ENCODE measurements at regions not wholly inside any gene's neighbourhood (a gene's known extent, or its start where the extent isn't known, plus 50 kb on each side); places are given as distances from the start of the nearest gene placed in this dataset.

DNA sequence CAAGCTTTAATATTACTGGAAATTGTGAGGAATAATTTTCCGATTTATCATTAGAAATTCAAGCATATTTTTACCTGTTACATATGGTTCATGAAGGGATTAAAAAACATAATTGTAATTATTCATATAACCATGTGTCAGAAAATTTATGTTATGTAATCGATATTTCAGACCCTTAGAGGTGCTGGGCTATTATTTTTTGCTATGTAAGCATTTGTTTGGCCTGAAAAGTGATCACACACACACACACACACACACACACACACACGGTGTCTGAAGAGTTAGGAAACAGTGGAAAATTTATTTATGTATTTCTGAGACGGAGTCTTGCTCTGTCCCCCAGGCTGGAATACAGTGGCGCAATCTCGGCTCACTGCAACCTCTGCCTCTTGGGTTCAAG lies 375.5 kb downstream of the PTH2R start:
- Histone ChIP-seq H3K9me3 (ENCODE audit: control insufficient read depth, low read depth, low read length) (no peaks in the 10 kb centered on the region), H2BK15ac (ENCODE audit: low read depth, low read length) (no peak overlapping the region), H3K79me1 (ENCODE audit: insufficient read depth, low read depth, low read length, poor library complexity, severe bottlenecking) (no peaks in the 10 kb centered on the region), H2AK5ac (ENCODE audit: insufficient read length, low read length) (no peak overlapping the region), H3K4ac (ENCODE audit: low read depth, low read length) (no peak overlapping the region), H3K9ac (ENCODE audit: extremely low read depth, insufficient read length, low read length) (no peak overlapping the region), H2BK5ac (ENCODE audit: insufficient read length, low read length) (no peak overlapping the region), H4K8ac (replicated peaks; ENCODE audit: insufficient read length, low read depth, low read length) (no peak overlapping the region), H2BK12ac (ENCODE audit: insufficient read length, low read depth, low read length) (no peak overlapping the region), H3K27ac (ENCODE audit: insufficient read length, low read depth, low read length) (no peak overlapping the region), H4K91ac (ENCODE audit: insufficient read length, low read depth, low read length) (no peak overlapping the region), H2AFZ (ENCODE audit: low read length) (no peak overlapping the region), H4K20me1 (ENCODE audit: control insufficient read depth, insufficient read depth, insufficient read length) (no peaks in the 10 kb centered on the region), H3K18ac (ENCODE audit: insufficient read length, low read depth, low read length) (no peak overlapping the region), H3T11ph (ENCODE audit: low read length) (no peak overlapping the region), H3K27me3 (ENCODE audit: insufficient read depth, low read length) (no peaks in the 10 kb centered on the region), H2BK120ac (ENCODE audit: low read depth, low read length, poor library complexity, severe bottlenecking) (no peak overlapping the region), H3K56ac (ENCODE audit: insufficient read length, low read depth, low read length) (no peak overlapping the region), H3K4me1 (ENCODE audit: insufficient read depth, low read length) (no peaks in the 10 kb centered on the region), H2BK20ac (ENCODE audit: low read depth, low read length, poor library complexity, severe bottlenecking) (no peak overlapping the region), H3K79me2 (ENCODE audit: insufficient read depth, low read length) (no peaks in the 10 kb centered on the region), H3K4me2 (ENCODE audit: insufficient read depth, insufficient read length, low read length) (no peak overlapping the region), H3K23ac (ENCODE audit: insufficient read length, low read depth, low read length) (no peak overlapping the region), H3K23me2 (ENCODE audit: insufficient read length, low read depth, low read length, poor library complexity, severe bottlenecking) (no peaks in the 10 kb centered on the region), H4K5ac (ENCODE audit: insufficient read length, low read depth, low read length) (no peak overlapping the region), H3K14ac (ENCODE audit: insufficient read depth, low read length) (no peak overlapping the region)
- no peaks in the 10 kb centered on the region for H3K4me1 Mint-ChIP-seq
- TF ChIP-seq, protein P1, sequence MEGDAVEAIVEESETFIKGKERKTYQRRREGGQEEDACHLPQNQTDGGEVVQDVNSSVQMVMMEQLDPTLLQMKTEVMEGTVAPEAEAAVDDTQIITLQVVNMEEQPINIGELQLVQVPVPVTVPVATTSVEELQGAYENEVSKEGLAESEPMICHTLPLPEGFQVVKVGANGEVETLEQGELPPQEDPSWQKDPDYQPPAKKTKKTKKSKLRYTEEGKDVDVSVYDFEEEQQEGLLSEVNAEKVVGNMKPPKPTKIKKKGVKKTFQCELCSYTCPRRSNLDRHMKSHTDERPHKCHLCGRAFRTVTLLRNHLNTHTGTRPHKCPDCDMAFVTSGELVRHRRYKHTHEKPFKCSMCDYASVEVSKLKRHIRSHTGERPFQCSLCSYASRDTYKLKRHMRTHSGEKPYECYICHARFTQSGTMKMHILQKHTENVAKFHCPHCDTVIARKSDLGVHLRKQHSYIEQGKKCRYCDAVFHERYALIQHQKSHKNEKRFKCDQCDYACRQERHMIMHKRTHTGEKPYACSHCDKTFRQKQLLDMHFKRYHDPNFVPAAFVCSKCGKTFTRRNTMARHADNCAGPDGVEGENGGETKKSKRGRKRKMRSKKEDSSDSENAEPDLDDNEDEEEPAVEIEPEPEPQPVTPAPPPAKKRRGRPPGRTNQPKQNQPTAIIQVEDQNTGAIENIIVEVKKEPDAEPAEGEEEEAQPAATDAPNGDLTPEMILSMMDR (conservative IDR thresholded peaks at IDR 0.05), result no peak
- no peaks in the 10 kb centered on the region for H3K27me3 Mint-ChIP-seq (ENCODE audit: low read depth)
- no CpG with 5 or more reads among the region's 6 CpGs for WGBS (ENCODE audit: extremely low coverage, insufficient read length, low lambda C conversion rate)
- no peak for DNase-seq
- peaks cover 19 to 20% of the 10 kb centered on the region in 2 experiments for H3K9me3 Mint-ChIP-seq
- peaks cover 13 to 20% (median 15%) of the 10 kb centered on the region in 3 experiments for H3K36me3 Mint-ChIP-seq (ENCODE audit: insufficient read depth in 1 of 3, low read depth in 3 of 3)
- H3K27ac Mint-ChIP-seq, result no peak overlapping the region
- no peak overlapping the region for H3K4me3 Mint-ChIP-seq

Data from H9 (cell line).